ENCODE measurements at regions not wholly inside any gene's neighbourhood (a gene's known extent, or its start where the extent isn't known, plus 50 kb on each side); places are given as distances from the start of the nearest gene placed in this dataset.
"Not testable (repeated sequence)": the region's sequence is repeated elsewhere in the genome, so short reads cannot be mapped to it uniquely, and the experiment has no call there.

DNA sequence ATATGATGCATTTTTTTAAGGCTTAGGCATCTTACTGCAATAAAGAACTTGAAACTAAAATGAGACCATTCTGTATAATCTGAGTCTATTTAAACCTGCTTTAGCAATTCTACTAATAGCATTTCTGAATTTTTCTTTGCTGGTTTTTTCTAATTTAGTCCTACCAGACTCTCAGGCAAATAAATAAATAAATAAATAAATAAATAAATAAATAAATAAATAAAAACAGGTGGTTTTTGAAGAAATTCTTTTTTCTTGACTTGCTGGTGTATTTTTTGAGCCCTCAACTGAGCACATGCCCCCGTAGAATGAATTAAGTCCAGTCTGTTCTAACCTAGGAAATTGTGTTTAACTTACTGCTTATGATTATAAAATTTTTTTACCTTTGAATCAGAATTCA, 134.7 kb upstream of the FOXP2 start:
- no peak for DNase-seq (ENCODE audit: low spot score)

DNA sequence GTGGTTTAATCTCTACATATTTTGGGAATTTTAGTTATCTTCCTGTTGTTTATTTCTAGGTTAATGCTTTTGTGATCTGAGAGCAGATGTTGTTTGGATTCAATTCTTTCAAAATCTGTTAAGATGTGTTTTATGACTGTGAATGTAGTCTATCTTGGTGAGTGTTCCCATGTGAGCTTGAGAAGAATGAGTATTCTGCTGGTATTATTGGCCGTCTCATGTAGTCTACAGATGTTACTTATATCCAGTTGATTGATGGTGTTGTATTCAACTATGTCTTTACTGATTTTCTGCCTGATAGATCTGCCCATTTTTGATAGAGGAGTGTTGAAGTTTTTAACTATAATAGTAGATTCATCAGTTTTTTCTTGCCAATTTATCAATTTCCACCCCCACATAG, 141.4 kb upstream of the FOXP2 start:
- DNase-seq (ENCODE audit: low spot score): no peak

DNA sequence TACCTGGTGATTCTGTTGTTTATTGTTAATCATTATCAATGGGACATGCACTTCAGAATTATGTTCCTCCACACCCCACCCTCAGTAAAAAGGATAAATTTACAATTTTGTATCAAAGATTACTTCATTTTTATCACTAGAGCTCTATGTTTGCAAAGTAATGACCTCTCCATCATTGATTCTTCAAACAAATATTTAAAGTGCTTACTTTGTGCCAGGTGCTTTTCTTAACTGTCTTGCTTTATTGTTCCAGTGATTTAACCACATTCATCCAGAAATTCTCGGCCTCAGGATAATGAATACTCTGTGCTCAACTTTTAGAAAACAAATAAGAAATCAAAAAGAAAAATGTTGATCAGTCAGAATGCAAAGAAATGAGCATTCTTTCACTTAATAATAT, 144.9 kb upstream of the FOXP2 start:
- no peak for DNase-seq (ENCODE audit: low spot score)

DNA sequence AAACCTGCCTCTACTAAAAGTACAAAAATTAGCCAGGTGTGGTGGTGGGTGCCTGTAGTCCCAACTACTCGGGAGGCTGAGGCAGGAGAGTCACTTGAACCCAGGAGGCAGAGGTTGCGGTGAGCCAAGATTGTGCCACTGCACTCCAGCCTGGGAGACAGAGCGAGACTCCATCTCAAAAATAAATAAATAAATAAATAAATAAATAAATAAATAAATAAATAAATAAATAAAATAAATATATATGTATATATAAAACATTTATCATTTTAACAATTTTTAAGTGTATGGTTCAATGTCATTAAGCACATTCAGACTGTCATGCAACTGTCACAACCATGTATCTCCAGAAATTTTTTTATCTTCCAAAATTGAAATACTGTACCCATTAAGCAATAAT, 147.1 kb upstream of the FOXP2 start:
- DNase-seq (ENCODE audit: low spot score): not testable (repeated sequence)

DNA sequence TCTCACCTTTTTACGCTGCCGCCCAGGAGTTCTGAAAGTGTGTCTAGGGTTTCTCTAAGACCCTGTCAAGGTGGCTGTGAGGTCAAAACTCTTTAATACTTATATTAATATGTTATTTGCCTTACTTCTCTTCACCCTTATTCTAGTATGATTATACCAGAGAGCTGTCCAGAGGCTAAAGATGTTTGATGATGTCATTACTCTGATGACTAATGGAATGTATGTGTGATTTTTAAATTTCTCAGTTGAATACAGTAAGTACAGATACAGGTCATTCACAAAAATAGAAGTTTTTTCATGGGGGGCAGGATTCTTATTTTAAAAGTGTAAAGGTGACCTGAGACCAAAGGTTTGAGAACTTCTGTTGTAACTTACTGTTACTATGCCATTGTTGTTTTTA, 150.6 kb upstream of the FOXP2 start:
- DNase-seq (ENCODE audit: low spot score): no peak

DNA sequence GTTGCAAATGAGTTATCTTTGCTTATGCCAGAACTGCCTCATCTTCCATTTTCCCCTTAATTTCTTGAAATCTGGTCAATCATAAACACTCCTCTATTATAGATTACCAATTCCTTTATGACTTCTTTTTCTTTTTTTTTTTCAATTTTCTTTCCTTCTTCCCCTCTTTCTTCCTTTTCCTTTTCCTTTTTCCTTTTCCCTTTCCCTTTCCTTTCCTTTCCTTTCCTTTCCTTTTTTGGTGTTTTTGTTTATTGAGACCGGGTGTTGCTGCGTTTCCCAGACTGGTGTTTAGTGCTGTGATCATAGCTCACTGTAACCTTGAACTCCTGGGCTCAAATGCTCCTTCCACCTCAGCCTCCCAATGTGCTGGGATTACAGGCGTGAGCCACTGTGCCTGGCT, 151.4 kb upstream of the FOXP2 start:
- no peak for DNase-seq (ENCODE audit: low spot score)

DNA sequence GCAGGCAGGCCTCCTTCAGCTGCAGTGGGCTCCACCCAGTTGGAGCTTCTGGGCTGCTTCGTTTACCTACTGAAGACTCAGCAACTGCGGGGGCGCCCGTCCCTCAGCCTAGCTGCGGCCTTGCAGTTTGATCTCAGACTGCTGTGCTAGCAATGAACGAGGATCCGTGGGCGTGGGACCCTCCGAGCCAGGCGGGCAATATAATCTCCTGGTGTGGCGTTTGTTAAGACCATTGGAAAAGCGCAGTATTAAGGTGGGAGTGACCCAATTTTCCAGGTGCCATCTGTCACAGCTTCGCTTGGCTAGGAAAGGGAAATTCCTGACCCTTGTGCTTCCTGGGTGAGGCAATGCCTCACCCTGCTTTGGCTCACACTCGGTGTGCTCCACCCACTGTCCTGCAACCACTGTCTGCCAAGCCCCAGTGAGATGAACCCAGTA, 159.2 kb upstream of the FOXP2 start:
- DNase-seq (ENCODE audit: low spot score): no peak

DNA sequence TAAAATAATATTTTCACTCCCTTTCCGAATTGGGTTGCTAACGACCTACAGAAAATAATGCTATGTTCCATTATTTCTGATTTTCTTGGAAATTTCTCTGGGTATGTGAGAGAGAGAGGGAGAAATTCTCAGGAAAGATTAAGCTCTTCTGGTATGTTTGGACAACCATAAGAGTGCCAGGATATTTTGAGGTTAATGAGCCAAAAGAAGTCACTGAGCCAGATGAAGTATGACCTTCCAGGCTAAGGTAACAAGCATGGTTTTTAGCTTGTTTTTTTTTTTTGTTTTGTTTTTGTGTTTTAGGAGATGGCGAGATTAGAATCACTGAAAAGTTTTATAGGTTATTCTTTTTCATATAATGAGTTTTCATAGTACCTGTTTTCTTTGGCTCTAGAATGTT, 171.0 kb upstream of the FOXP2 start:
- DNase-seq (ENCODE audit: low spot score): no peak

DNA sequence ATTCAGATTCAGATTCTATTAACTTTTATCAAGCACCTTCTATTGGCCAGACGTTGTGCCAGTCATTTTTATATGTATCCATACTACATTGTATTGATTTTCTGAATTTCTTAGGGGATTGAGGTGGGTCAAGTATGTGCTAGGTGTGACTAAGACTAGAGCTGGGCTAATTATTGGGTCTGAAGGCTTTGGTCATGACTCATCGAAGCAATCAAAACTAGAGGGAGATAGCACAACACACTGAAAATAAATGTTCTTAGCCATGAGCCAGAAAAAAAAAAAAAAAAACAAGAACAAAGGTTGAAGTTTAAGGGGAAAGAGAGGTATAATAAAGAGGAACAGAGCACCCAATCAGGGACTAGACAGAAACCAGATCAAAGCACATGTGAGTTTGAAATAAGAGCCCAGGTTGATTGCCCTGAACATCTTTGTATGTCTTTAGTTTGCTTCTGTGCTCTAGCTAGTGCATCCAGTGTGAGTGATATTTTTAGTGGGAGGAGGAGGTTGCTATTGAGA, 171.6 kb upstream of the FOXP2 start:
- DNase-seq (ENCODE audit: low spot score): no peak

DNA sequence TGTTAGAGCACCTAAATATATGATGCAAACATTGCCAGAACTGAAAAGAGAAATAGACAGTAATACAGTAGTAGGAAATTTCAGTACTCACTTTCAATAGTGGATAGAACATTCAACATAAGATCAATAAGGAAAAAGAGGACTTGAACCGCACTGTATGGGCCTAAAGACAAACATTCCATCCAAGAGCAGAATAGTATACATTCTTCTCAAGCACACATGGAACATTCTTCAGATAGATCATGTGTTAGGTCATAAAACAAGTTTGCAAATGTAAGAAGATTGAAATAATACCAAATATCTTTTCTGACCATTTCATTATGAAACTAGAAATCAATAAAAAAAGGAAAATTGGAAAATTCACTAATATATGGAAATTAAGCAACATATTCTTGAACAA, 185.4 kb upstream of the FOXP2 start:
- DNase-seq (ENCODE audit: low spot score): no peak

DNA sequence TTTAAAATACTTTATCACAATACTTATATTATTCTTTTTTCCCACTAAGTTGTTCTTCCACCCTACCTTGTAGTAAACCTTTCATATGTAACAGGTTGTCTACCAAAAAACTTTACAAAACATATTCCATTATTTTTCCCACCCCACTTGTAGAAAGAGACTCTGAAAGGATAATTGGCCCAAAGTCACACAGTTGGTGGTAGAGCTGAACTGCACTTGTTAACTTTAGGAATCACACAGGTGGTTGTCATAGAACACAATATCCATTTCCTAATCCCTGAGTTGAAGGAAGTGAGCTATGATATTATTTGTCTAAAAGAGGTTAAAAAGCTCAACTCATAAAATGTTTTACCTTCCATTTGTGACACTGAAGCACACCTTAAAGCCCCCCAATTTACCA, 188.8 kb upstream of the FOXP2 start:
- DNase-seq (ENCODE audit: low spot score): no peak

DNA sequence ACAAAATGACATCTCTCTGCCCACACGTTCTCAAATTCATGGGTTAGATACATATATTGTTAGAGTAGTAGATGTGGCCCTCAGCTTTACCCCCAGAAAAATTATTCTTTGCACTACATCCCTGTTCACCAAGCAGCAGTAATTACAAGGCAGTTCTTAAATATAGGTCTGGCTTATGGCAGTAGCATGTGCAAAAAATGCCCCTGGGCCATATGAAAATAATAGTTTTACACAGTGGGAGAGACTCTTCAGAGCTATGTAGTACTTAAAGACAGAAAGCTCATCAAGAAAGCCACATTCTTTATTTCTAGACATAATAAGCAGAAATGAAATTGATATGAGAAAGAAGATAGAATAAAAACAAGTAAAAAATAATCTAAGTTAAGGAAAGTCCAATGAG, 196.3 kb upstream of the FOXP2 start:
- DNase-seq (ENCODE audit: low spot score): no peak

DNA sequence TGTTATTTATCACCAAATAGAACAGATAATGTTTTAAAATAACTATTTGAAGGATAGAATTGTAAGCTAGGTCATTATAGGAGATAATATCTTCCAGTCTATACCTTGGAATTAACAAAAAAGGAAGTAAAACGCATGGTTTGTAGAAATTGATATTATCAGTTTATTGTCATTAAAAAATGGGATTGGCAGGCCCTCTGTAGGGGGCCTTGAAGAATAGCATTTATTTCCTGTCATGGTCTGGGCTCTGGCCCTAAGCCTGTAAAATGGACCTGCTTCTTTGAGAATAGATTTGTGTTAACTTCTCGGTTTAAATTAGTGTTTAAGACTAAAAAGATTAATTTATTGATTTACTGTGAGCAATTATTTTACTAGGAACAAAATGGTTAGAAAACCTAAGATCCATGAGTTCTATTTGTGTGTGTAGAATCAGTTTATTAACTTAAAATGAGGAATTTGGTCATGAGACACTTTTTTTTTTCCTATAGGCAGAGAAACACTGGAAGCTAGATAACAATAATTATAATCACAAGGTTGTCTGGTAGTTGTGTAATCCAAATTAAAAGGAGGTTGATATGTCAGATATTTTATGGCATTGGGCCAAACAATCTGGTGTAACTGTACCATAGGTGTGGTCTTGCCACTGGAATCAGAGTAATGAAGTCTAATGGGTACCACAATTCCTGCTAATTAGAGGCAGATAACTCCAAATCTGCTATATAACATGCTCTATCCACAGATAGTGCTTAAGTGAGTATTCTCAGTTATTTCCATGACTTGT, 197.4 kb upstream of the FOXP2 start:
- no peak for DNase-seq (ENCODE audit: low spot score)

DNA sequence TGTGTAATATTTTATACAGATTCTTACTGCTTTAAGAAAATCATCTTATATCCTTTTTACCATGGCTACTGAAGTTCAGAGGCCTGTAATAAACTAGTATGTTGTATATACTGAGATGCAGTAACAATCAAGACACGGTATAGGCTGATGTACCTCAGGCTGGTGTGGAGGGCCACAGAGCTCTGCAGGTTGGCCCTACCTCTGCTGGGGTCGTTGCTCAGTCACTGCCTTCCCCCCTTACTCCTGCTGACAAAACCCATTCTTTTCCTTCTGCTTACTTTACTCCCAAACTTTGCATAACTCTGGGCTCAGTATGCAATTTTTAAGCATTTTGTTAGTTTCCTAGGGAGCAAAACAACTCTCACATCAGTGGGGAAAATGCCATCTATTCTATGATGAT, 200.1 kb upstream of the FOXP2 start:
- no peak for DNase-seq (ENCODE audit: low spot score)

DNA sequence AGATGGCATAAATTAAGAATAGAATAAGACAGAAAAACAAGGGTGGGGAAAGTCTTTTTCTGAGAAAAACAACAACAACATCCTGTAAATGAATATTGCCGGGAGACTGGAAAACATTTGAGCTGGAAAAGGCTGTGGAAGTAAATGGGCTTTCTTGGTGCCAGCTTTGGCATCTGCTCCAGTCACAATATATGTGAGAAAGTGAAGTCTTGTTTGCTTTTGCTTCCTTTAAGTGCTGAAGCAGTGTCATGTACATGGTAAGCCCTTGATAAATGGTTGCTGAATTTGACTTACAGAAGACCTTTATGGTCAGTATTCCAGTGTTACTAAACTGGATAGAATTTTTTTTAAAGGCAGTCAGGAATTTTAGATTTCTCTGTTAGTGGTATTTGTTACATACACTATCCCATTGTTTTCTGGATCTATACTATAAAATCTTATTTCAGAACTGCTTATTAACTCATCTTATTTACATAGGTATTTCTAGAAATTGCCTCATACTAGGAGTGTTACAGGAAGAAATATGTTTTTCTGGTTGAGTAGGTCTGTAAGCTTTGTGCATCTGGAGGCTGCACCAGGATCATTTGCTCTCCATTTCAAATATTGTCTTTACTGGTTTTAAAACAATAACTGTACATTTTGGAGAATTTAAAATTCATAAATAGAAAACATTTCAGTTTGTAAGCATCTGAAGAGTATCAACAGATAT, 201.7 kb upstream of the FOXP2 start:
- no peak for DNase-seq (ENCODE audit: low spot score)

DNA sequence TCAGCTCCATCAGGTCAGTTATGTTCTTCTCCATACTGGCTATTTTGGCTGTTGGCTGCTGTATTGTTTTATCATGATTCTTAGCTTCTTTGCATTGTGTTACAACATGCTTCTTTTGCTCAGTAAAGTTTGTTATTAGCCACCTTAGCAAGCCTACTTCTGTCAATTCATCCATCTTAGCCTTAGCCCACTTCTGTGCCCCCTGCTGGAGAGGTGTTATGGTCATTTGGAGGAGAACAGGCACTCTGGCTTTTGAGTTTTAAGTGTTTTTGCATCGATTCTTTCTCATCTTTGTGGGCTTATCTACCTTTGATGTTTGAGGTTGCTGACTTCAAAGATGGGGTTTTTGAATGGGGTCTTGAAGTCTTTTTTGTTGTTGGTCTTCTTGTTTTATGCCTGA, 204.6 kb upstream of the FOXP2 start:
- no peak for DNase-seq (ENCODE audit: low spot score)

DNA sequence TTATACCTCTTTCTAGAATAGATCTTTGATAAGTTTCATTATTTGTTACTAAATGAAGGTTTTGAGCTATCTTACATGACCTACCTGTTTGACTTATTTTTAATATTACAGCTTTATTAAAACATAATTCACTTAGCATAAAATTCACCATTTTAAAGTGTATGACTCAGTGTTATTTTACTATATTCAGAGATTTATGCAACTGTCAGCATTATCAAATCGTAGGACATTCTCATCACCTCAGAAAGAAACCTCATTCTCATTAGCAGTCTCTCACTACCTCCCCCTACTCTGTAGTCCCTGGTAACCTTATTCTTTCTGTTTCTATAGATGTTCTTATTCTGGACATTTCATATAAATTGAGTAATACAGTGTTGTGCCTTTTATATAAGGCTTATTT, 207.9 kb upstream of the FOXP2 start:
- DNase-seq (ENCODE audit: low spot score): no peak

DNA sequence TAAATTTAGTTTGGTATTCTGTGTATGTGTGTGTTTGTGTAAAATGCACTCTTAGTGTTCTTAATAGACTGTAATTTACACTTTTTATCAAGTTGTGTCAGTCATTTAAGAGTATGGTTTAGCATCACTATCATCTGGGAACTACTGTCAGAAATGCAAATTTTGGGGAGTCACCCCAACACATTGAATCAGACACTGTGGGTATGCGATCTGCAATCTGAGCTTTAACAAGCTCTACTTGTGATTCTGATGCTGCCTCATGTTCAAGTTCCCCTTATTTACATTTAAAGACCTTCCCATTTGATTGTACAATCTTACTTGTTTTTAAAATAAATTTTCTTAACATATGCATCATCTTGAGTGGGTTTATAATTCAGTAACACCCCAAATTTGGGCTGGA, 218.1 kb upstream of the FOXP2 start:
- DNase-seq (ENCODE audit: low spot score): no peak

DNA sequence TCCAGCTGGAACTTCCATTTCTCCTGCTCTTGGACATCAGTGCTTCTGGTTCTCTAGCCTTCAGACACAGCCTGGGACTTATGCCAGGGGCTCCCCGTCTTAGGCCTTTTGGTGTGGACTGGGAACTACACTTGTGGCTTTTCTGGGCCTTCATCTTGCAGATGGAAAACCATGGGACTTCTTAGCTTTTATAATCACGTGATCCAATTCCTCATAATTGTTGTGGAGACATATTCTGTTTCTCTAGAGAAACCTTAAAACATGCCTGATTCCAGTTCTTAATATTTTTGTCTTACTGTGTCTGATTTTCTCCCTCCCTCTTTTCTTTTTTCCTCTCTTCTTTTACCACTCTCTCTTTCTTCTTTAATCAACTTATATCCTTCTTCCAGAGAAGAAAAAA, 224.2 kb upstream of the FOXP2 start:
- no peak for DNase-seq (ENCODE audit: low spot score)

DNA sequence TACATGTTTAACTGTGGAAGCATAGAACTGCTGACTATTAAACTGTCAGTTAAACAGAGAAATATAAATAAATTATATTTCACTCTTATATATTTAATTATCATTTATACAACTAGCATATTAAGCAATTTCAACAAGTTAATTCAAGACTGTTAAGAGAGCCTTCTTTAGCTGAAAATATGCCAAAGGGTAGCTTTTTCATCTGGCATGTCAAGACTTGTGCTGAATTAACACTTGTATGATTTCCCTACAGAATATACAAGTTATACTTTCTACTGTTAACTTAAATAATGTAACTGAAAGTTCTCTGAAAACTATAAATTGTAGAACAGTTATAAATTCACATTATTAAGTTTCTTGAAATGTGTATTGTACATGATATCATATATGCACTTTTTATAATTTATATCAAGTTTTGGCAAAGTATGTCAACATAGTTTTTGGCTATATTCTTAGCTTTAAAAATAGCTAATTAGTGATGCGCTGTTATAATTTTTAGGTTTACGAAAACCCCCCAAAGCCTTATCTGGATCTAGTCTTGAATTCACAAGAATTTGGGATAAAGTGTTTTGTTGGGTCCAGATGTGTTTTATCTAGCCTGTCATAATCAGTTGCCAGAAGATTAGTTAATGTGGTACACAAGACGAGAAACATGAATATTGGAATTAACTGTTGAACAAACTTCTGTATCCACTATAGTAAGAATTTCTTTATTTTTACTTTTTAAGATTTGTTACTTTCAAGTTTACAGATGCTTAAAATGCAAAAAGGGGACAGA, 231.1 kb upstream of the FOXP2 start:
- no peak for DNase-seq (ENCODE audit: low spot score)

DNA sequence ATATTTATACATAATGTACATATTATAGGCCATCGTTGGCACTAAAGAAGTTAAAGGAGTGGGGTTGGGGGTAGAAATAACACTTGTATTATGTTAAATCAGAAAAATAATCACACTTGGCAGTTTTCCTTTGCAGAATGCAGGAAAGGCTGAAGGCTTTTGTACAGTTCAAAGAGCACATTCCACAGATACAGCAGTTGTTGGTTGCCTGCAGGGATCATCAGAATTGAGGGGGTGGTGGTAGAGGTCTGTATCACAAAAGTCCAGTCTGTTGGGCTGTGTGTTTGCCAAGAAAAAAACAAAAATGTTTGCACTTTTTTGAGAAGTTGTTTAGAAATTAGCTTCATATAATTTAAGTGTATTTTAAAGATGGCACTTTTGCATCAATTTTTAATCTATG, 231.8 kb upstream of the FOXP2 start:
- no peak for DNase-seq (ENCODE audit: low spot score)

DNA sequence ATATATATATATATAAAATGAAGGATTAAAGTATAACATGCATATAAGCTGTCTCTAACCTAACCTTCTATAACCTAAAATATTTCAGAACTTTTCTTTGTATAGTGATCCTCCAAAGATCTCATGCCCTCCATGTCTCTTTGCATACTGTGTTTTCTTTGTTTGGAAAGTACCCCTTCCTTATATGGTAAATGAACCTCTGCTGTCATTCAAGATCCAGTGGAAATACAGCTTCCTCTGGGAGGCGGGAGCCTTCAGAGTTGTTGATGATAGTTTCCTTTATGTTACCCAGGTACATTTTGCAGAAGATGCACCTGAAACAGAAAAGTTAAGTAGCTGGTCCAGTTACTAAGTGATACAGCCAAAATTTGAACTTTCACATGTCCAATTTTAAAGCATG, 233.3 kb upstream of the FOXP2 start:
- DNase-seq (ENCODE audit: low spot score): no peak

All from CD4-positive, alpha-beta T cell treated with Interleukin-6 at 100 ng/mL for 8 hours (primary cell).